ENCODE measurements at regions not wholly inside any gene's neighbourhood (a gene's known extent, or its start where the extent isn't known, plus 50 kb on each side); places are given as distances from the start of the nearest gene placed in this dataset.

DNA sequence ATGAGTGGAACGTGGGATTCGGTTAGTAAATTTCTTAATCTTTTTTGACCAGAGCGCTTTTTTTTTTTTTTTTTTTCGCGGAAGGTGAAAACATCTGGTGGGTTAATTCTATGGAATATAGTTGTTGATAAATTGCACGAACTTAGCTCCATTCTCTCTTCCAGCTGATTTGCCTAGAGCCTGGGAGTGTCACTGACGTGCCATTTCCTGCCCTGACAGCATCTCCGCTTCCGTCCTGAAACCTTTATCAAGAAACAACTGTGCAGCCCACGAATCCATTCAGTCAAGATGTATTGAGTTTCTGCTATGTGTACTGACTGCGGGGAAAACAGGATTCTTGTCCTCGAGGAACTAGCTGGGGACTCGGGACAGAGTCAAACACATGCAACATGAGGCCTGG is 59.5 kb upstream of the TGM3 start:
- no peak for DNase-seq (ENCODE audit: low spot score)

GRCh38 chr20:2237059-2237458 is 58.7 kb upstream of the TGM3 start:
- DNase-seq (ENCODE audit: low spot score) = no peak

GRCh38 chr20:2238601-2239000 is 57.2 kb upstream of the TGM3 start:
- no peak for DNase-seq (ENCODE audit: low spot score)

GRCh38 chr20:2240835-2241234 is 55.0 kb upstream of the TGM3 start:
- no peak for DNase-seq (ENCODE audit: low spot score)

DNA sequence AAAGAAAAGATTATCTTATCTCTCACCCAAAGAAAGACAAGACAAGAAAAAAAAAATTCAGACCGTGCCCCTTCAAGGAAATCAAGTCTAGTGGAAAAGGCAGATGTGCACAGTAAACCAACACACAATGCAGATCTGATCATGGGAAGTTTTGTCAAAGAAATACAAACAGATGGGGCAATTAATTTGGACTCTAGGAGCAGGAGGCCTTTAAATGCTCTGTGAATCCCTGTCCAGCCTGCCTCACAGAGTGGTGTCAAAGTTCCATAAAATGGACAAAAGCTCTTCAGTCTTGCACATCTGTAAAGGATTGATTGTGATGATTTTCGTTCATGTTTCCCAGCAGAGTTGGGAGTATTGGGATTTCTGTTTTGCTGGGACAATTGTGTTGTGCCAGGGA is 53.1 kb upstream of the TGM3 start:
- DNase-seq (ENCODE audit: low spot score) = no peak

DNA sequence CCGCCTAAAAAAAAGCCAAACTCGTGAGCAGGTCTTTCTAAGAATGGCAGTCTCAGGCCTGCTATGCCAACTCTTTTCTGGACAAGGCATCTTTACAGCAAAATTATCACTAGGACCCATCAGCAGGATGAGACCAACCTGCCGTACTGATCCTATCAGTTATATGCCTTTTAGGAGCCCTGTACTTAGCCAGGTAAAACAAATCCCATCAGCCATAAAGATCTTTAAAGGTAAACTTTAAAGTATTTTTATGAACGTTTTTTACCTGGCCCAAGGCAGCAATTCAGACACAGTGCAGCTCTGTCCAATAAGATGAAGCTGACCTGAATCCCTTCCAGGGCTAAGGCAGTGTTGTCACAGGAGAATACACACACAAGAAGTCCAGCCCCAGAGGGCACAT is 51.3 kb upstream of the TGM3 start:
- no peak for DNase-seq (ENCODE audit: low spot score)

GRCh38 chr20:2244993-2245392 is 50.8 kb upstream of the TGM3 start:
- DNase-seq (ENCODE audit: low spot score) = no peak

GRCh38 chr20:2245637-2246036 is 50.2 kb upstream of the TGM3 start:
- no peak for DNase-seq (ENCODE audit: low spot score)
